ENCODE measurements at regions not wholly inside any gene's neighbourhood (a gene's known extent, or its start where the extent isn't known, plus 50 kb on each side); places are given as distances from the start of the nearest gene placed in this dataset.
A peak's percentile ranks its signal among the peaks of the same experiment; 100 is the strongest.

- no peak for DNase-seq
Measured at GRCh38 chr15:94535298-94536048, 304.1 kb downstream of the MCTP2 start.

- DNase-seq: no peak
Measured at GRCh38 chr15:94536549-94536948, 305.2 kb downstream of the MCTP2 start.

GRCh38 chr15:94538280-94538679 lies 306.9 kb downstream of the MCTP2 start:
- no peak for DNase-seq

GRCh38 chr15:94542391-94542790 lies 311.0 kb downstream of the MCTP2 start:
- no peak for DNase-seq

GRCh38 chr15:94546808-94547207 lies 315.4 kb downstream of the MCTP2 start:
- DNase-seq: no peak

- no peak for DNase-seq
Measured at GRCh38 chr15:94547711-94548110, 316.4 kb downstream of the MCTP2 start.

- no peak for DNase-seq
Measured at GRCh38 chr15:94555841-94556519, 324.6 kb downstream of the MCTP2 start.

- DNase-seq: no peak
Measured at GRCh38 chr15:94561036-94561689, 329.8 kb downstream of the MCTP2 start.

- DNase-seq: no peak
Measured at GRCh38 chr15:94563456-94563855, 332.1 kb downstream of the MCTP2 start.

GRCh38 chr15:94576889-94577533 lies 345.6 kb downstream of the MCTP2 start:
- peak; percentile 12 for DNase-seq

GRCh38 chr15:94579286-94579685 lies 347.9 kb downstream of the MCTP2 start:
- DNase-seq: no peak

GRCh38 chr15:94580211-94580885 lies 349.0 kb downstream of the MCTP2 start:
- DNase-seq: no peak

GRCh38 chr15:94582368-94582767 lies 351.0 kb downstream of the MCTP2 start:
- DNase-seq: peak; percentile 9

GRCh38 chr15:94584833-94585244 lies 353.5 kb downstream of the MCTP2 start:
- peak; percentile 16 for DNase-seq

- DNase-seq: no peak
Measured at GRCh38 chr15:94586099-94586498, 354.7 kb downstream of the MCTP2 start.

- no peak for DNase-seq
Measured at GRCh38 chr15:94587113-94587512, 355.8 kb downstream of the MCTP2 start.

- DNase-seq: no peak
Measured at GRCh38 chr15:94588993-94589392, 357.6 kb downstream of the MCTP2 start.

GRCh38 chr15:94592495-94592894 lies 361.1 kb downstream of the MCTP2 start:
- DNase-seq: no peak

GRCh38 chr15:94596707-94597106 lies 365.3 kb downstream of the MCTP2 start:
- DNase-seq: no peak

- DNase-seq: no peak
Measured at GRCh38 chr15:94600505-94600904, 369.1 kb downstream of the MCTP2 start.

- DNase-seq: no peak
Measured at GRCh38 chr15:94602754-94603470, 371.6 kb downstream of the MCTP2 start.

- DNase-seq: no peak
Measured at GRCh38 chr15:94606286-94606685, 374.9 kb downstream of the MCTP2 start.
